ENCODE measurements at regions not wholly inside any gene's neighbourhood (a gene's known extent, or its start where the extent isn't known, plus 50 kb on each side); places are given as distances from the start of the nearest gene placed in this dataset.
A peak's percentile ranks its signal among the peaks of the same experiment; 100 is the strongest.

- Histone ChIP-seq H3K4me1 (no peaks in the 10 kb centered on the region), H3K9me3 (no peaks in the 10 kb centered on the region), H3K27me3 (ENCODE audit: low read depth) (no peaks in the 10 kb centered on the region), H3K36me3 (no peaks in the 10 kb centered on the region), H3K4me3 (no peak overlapping the region), H3K27ac (no peak overlapping the region)
- TF ChIP-seq, protein P1, sequence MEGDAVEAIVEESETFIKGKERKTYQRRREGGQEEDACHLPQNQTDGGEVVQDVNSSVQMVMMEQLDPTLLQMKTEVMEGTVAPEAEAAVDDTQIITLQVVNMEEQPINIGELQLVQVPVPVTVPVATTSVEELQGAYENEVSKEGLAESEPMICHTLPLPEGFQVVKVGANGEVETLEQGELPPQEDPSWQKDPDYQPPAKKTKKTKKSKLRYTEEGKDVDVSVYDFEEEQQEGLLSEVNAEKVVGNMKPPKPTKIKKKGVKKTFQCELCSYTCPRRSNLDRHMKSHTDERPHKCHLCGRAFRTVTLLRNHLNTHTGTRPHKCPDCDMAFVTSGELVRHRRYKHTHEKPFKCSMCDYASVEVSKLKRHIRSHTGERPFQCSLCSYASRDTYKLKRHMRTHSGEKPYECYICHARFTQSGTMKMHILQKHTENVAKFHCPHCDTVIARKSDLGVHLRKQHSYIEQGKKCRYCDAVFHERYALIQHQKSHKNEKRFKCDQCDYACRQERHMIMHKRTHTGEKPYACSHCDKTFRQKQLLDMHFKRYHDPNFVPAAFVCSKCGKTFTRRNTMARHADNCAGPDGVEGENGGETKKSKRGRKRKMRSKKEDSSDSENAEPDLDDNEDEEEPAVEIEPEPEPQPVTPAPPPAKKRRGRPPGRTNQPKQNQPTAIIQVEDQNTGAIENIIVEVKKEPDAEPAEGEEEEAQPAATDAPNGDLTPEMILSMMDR (IDR thresholded peaks at IDR 0.05), result no peak
- ATAC-seq (no peak), DNase-seq (no peak)
- intact Hi-C loops (cut with DNase I), result no loop called here
Observed at GRCh38 chr14:53378142-53378541, 225.0 kb upstream of the DDHD1 start.

DNA sequence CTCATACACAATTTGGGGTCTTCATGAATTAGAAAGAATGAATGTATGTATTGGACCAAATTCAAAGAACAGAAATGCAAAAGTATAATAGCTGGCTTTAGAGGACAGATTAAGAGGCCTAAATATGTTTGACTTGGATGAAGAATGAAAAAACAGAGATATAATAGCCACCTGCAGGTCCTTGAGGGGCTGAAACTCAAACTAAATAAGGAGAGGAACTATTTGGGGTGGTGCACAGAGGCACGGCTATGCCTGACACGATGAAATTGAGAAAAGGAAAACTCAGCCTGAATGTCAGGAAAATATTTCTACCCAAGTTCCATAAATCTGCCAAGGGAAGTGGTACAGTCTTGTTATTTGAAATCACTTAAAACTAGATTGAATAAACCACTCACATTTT, 222.9 kb upstream of the DDHD1 start:
- Histone ChIP-seq H3K4me1 (no peaks in the 10 kb centered on the region), H3K27me3 (ENCODE audit: low read depth) (no peaks in the 10 kb centered on the region), H3K4me3 (no peak overlapping the region), H3K27ac (peak overlapping the region; percentile 15), H3K9me3 (no peaks in the 10 kb centered on the region), H3K36me3 (no peaks in the 10 kb centered on the region)
- TF ChIP-seq, protein P1 (IDR thresholded peaks at IDR 0.05), result no peak
- peak in 1 of 2 donors; percentile 84 for ATAC-seq
- intact Hi-C loops (cut with DNase I), result no loop called here
- no peak for DNase-seq

GRCh38 chr14:53375599-53375998, 222.5 kb upstream of the DDHD1 start:
- no peak for DNase-seq
- Histone ChIP-seq H3K36me3 (no peaks in the 10 kb centered on the region), H3K4me3 (no peak overlapping the region), H3K4me1 (no peaks in the 10 kb centered on the region), H3K9me3 (no peaks in the 10 kb centered on the region), H3K27ac (peak overlapping the region; percentile 15), H3K27me3 (ENCODE audit: low read depth) (no peaks in the 10 kb centered on the region)
- TF ChIP-seq, protein P1 (IDR thresholded peaks at IDR 0.05), result no peak
- intact Hi-C loops (cut with DNase I), result no loop called here
- ATAC-seq, result peak; percentile 53 to 80

DNA sequence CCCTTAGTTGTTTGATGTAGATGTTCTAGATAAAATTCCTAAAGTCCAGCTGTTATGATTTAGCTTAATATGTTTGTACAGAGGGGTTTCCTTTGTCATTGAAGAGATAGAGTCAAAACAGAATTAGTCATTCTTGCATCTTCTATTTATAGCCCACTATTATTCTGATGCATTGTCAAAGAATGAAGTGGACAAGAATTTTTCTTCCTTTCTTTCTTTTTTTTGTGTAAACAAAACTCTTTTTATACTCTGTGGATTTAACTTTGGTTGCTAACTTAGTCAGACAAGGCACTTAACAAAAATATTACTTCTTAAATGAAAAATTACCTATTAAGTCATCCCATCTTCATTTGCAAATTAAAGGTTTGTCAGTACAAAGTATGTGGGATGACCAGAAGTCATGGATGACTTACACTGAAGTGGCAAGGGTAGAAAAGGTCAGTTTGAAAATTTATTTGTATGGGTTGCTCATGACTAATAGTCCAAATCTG, 215.6 kb upstream of the DDHD1 start:
- no peak overlapping the region for H3K4me3 ChIP-seq
- H3K27me3 ChIP-seq (ENCODE audit: low read depth), result no peaks in the 10 kb centered on the region
- no peaks in the 10 kb centered on the region for H3K36me3 ChIP-seq
- intact Hi-C loops (cut with DNase I), result no loop called here
- TF ChIP-seq, protein P1 (IDR thresholded peaks at IDR 0.05), result no peak
- H3K27ac ChIP-seq, result no peak overlapping the region
- no peaks in the 10 kb centered on the region for H3K9me3 ChIP-seq
- DNase-seq, result no peak
- peaks cover 7% of the 10 kb centered on the region for H3K4me1 ChIP-seq
- ATAC-seq, result peak; percentile 23 to 42

DNA sequence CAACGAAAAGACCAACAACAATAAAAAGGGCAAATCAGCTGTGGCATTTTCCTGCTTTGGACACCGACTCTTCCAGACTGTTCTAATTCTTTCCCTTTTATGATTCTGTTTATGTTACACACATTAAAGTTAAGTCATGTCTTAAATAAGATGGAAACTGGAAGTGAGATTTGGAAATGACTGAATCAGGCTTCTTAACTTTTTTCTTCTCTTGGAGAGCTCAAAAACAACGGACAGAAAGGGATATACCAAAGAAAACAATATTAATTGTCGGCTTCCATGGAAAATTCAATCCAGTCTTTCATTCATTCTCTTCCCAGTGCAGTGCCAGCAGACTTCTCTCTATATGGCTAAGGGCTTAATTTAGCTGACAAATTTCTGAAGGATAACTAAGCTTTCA, 214.9 kb upstream of the DDHD1 start:
- no peaks in the 10 kb centered on the region for H3K9me3 ChIP-seq
- intact Hi-C loops (cut with DNase I), result no loop called here
- TF ChIP-seq, protein P1 (IDR thresholded peaks at IDR 0.05), result no peak
- peaks cover 7% of the 10 kb centered on the region for H3K4me1 ChIP-seq
- no peak overlapping the region for H3K27ac ChIP-seq
- no peak overlapping the region for H3K4me3 ChIP-seq
- DNase-seq, result no peak
- ATAC-seq, result no peak
- no peaks in the 10 kb centered on the region for H3K36me3 ChIP-seq
- H3K27me3 ChIP-seq (ENCODE audit: low read depth), result no peaks in the 10 kb centered on the region

DNA sequence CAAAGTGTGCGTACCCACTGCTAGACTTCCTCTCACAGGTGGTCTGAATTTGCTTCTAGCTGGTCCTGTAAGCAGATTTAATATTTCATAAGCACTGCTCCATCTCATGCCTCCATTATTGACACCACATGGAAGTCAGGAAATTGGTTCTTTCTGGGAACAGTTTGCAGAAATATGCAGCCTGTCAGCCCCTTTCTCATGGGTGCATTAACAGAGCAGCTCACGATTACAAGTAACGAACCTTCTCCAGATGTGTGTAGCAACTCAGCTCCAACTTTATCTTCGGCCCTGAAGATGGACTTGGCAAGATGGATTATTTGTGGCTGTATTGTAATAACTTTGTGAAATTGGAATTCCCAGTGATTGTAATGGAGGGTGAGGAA, 214.5 kb upstream of the DDHD1 start:
- intact Hi-C loops (cut with DNase I), result no loop called here
- Histone ChIP-seq H3K27me3 (ENCODE audit: low read depth) (no peaks in the 10 kb centered on the region), H3K4me3 (no peak overlapping the region), H3K36me3 (no peaks in the 10 kb centered on the region), H3K27ac (no peak overlapping the region), H3K9me3 (no peaks in the 10 kb centered on the region), H3K4me1 (peaks cover 7% of the 10 kb centered on the region)
- TF ChIP-seq, protein P1 (IDR thresholded peaks at IDR 0.05), result no peak
- DNase-seq (no peak), ATAC-seq (no peak)
